HEK293T (cell line): ENCODE measurements at regions not wholly inside any gene's neighbourhood (a gene's known extent, or its start where the extent isn't known, plus 50 kb on each side); places are given as distances from the start of the nearest gene placed in this dataset.
"Not testable (repeated sequence)": the region's sequence is repeated elsewhere in the genome, so short reads cannot be mapped to it uniquely, and the experiment has no call there.

Source experiments
- ARNT ChIP-seq: fragments of 450-650 bp; IDR thresholded peaks from 2 replicates; pipeline ENCODE4 v1.6.1; 2017; ENCODE audit warnings: mild to moderate bottlenecking
- HDGF ChIP-seq: fragments of 450-650 bp; IDR thresholded peaks from 2 replicates; pipeline ENCODE4 v1.6.1; 2017; ENCODE audit warnings: antibody characterized with exemption, borderline replicate concordance
- SP1 ChIP-seq: fragments of 450-650 bp; IDR thresholded peaks from 2 replicates; pipeline ENCODE4 v1.6.1; 2017

DNA sequence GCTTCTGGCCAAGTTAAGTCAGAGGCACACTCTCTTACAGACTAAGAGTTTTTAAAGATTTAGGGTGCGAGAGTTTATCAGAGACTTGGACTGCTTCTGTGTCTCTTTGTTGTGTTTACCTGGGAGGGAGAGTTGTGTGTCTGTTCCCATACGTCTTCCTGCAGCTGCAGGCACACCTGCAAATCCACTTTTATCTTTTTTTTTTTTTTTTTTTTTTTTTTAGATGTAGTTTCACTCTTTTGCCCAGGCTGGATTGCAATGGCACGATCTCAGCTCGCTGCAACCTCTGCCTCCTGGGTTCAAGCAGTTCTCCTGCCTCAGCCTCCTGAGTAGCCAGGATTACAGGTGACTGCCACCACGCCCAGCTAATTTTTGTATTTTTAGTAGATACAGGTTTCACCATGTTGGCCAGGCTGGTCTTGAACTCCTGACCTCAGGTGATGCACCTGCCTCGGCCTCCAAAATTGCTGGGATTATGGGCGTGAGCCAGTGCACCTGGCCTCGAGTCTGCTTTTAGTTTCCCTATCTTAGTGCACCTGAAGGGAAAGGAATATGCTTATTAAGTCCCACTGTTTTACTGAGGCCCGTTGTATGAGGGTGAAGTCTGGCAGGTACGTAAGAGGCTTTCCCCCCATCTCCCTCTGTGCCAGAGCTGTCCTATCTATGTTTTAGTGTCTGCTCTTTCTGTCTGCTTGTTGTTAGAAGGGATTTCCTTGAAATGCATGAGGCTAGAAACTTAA, 1488.0 kb downstream of the CDH11 start:
- not testable (repeated sequence) for TF ChIP-seq SP1, ARNT, HDGF
